Stomach (tissue), 4 donors: ENCODE measurements at regions not wholly inside any gene's neighbourhood (a gene's known extent, or its start where the extent isn't known, plus 50 kb on each side); places are given as distances from the start of the nearest gene placed in this dataset.

Experiments used
- CTCF ChIP-seq, 7 experiments: fragments of 450-650 bp in 4 of 7; fragments of 200-600 bp in 3 of 7; sonication (generic) in 3 of 7; IDR thresholded peaks; one replicate each; pipeline ENCODE4 v1.5.1; 2016 to 2019; ENCODE audit warnings: antibody characterized with exemption in 7 of 7, control low read depth in 2 of 7, mild to moderate bottlenecking in 1 of 7
- EP300 ChIP-seq: sonication (generic); formaldehyde crosslinking; IDR thresholded peaks from one replicate; pipeline ENCODE4 v1.6.1; 2017; ENCODE audit warnings: antibody characterized with exemption
- POLR2A ChIP-seq, 4 donors: fragments of 450-650 bp; IDR thresholded peaks; one replicate each; pipeline ENCODE4 v1.6.1; 2016; ENCODE audit warnings: antibody characterized with exemption in 4 of 4, control low read depth in 2 of 4, mild to moderate bottlenecking in 1 of 4, moderate library complexity in 1 of 4

GRCh38 chr2:163247847-163248220 lies 409.3 kb upstream of the KCNH7 start:
- TF ChIP-seq CTCF (IDR thresholded peaks at IDR 0.05) = no peak
- TF ChIP-seq POLR2A (IDR thresholded peaks at IDR 0.05) = no peak
- no peak for TF ChIP-seq EP300
